ENCODE measurements at regions not wholly inside any gene's neighbourhood (a gene's known extent, or its start where the extent isn't known, plus 50 kb on each side); places are given as distances from the start of the nearest gene placed in this dataset.

DNA sequence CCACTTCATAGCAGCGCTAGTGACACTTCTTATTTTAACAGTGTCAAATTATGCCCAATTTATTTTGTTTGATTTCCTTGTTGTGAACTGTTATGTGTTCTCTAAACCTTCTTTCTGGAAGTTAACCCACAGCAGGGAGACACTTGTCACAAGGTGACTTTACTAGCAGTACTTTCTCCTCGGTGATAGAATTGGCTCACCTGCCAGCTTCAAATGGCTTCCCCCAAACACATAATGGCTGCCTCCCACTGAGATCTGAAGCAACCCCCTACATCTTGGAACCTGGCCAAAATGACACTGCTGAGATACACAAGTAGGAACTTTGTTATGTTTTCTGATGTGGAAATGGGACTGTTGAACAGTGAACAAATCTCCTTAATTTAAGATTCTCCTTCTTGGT, 238.8 kb upstream of the DPH6 start:
- TF ChIP-seq, protein P1, sequence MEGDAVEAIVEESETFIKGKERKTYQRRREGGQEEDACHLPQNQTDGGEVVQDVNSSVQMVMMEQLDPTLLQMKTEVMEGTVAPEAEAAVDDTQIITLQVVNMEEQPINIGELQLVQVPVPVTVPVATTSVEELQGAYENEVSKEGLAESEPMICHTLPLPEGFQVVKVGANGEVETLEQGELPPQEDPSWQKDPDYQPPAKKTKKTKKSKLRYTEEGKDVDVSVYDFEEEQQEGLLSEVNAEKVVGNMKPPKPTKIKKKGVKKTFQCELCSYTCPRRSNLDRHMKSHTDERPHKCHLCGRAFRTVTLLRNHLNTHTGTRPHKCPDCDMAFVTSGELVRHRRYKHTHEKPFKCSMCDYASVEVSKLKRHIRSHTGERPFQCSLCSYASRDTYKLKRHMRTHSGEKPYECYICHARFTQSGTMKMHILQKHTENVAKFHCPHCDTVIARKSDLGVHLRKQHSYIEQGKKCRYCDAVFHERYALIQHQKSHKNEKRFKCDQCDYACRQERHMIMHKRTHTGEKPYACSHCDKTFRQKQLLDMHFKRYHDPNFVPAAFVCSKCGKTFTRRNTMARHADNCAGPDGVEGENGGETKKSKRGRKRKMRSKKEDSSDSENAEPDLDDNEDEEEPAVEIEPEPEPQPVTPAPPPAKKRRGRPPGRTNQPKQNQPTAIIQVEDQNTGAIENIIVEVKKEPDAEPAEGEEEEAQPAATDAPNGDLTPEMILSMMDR (conservative IDR thresholded peaks at IDR 0.05 in 1 of 2, IDR thresholded peaks at IDR 0.05 in 1 of 2; ENCODE audit: low read depth in 1 of 2, low read length in 2 of 2): no peak
- TF ChIP-seq EZH2 (IDR thresholded peaks at IDR 0.05; ENCODE audit: low read length, missing control alignments): no peak
